Omental fat pad (tissue), 3 donors: ENCODE measurements at regions not wholly inside any gene's neighbourhood (a gene's known extent, or its start where the extent isn't known, plus 50 kb on each side); places are given as distances from the start of the nearest gene placed in this dataset.

Source experiments
- ATAC-seq: fragments of 150-250 bp; one replicate; pipeline ENCODE4 v1.9.1; 2016; ENCODE audit warnings: mild to moderate bottlenecking, moderate library complexity; ENCODE audit not compliant: low FRiP score
- DNase-seq: peaks from one replicate; pipeline ENCODE4 v3.0.0-alpha.2; 2019; ENCODE audit warnings: low spot score
- CTCF ChIP-seq, 3 donors: fragments of 450-650 bp; IDR thresholded peaks; one replicate each; pipeline ENCODE4 v1.5.1; 2016 to 2017; ENCODE audit warnings: antibody characterized with exemption in 3 of 3, mild to moderate bottlenecking in 3 of 3, moderate library complexity in 2 of 3

GRCh38 chr3:18767756-18768303 lies 342.7 kb upstream of the SATB1 start:
- TF ChIP-seq CTCF (IDR thresholded peaks at IDR 0.05): no peak
- ATAC-seq: no peak

GRCh38 chr3:18766974-18767373 lies 341.8 kb upstream of the SATB1 start:
- no peak for TF ChIP-seq CTCF (IDR thresholded peaks at IDR 0.05)
- ATAC-seq (no peak), DNase-seq (no peak)

More at GRCh38 chr3:18767756-18768303, 342.7 kb upstream of the SATB1 start:
- no peak for DNase-seq

GRCh38 chr3:18765662-18766061 lies 340.5 kb upstream of the SATB1 start:
- no peak for DNase-seq
- no peak for ATAC-seq
- no peak for TF ChIP-seq CTCF (IDR thresholded peaks at IDR 0.05)

DNA sequence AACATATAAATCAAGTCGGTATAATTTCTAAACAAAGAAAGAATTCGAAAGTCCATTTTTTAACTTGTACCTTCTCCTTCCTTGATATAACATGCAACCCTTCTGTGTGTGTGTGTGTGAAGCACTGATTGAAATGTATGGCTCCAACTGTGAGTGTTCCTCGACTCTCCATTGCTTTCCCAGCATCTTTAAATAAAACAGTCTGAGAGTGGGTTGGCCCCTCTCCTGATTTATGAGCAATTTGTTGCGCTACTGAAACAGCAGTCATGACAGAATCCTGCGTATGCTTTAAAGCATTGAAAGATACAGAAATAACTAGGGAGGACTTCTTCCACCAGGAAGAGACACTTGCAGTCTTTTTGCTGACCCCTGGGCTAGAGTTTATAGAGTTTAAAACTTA lies 340.0 kb upstream of the SATB1 start:
- no peak for DNase-seq
- no peak for TF ChIP-seq CTCF (IDR thresholded peaks at IDR 0.05)
- ATAC-seq: no peak

DNA sequence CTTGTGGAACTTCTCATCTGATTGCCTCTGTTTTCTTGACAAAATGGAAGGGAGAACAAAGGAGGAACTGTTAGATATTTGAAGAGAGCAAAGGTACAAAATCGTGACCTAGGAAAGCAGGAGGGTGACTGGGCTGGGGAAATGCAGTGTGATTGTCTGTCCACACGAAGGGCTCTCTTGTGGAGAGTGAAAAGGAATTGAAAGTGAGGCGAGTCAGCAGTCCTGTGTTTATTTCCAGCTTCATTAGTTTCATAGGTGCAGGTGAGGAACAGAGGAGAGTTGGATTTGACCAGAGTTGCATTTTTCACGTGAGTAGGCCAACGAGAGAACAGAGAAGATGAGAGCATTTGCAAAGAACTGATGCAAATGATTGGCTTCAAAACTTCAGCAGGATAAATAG lies 336.4 kb upstream of the SATB1 start:
- ATAC-seq (no peak), DNase-seq (no peak)
- TF ChIP-seq CTCF (IDR thresholded peaks at IDR 0.05): no peak

DNA sequence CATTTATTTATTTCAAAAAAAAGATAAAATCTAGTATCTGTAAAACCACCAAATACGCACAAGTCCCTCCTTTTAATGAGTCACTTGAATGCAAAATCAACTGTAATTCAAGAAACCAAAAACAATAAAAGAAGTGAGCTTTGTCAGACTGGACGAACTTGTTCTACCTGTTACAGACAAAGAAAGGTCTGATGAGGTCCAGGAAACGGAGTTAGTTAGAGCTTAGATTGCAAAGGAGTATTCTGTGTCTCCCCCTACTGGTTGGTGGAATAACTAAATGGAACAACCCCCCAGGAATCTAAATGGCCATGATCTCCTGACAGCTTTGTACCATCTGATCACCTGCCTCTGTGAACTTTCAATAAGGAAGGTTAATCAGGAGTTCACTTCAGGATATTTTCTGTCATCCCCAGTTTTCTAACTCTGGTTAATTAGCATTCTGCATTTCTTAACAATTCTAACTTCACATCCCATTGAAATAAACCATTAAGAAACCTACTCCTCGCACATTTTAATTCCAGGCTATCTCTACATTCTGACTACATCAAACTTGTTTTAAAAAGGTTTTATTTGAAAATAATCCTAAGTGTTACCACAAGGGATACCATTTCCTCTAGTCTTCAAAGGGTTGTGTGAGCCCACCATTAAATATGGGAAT lies 333.0 kb upstream of the SATB1 start:
- ATAC-seq (no peak), DNase-seq (no peak)
- TF ChIP-seq CTCF (IDR thresholded peaks at IDR 0.05): no peak

GRCh38 chr3:18757476-18757875 lies 332.3 kb upstream of the SATB1 start:
- ATAC-seq (no peak), DNase-seq (no peak)

More at GRCh38 chr3:18757476-18757875, 332.3 kb upstream of the SATB1 start:
- no peak for TF ChIP-seq CTCF (IDR thresholded peaks at IDR 0.05)
